ENCODE measurements at regions not wholly inside any gene's neighbourhood (a gene's known extent, or its start where the extent isn't known, plus 50 kb on each side); places are given as distances from the start of the nearest gene placed in this dataset.

- TF ChIP-seq CTCF (IDR thresholded peaks at IDR 0.05): no peak
- no peak for TF ChIP-seq EZH2 (IDR thresholded peaks at IDR 0.05)
These were observed 231.2 kb upstream of the HAND2 start for GRCh38 chr4:173761236-173761635.
